Colonic mucosa (tissue), 4 donors: ENCODE measurements at regions not wholly inside any gene's neighbourhood (a gene's known extent, or its start where the extent isn't known, plus 50 kb on each side); places are given as distances from the start of the nearest gene placed in this dataset.

Source experiments
- DNase-seq: peaks from one replicate; pipeline ENCODE4 v3.0.0-alpha.2; 2020
- H3K27ac ChIP-seq: fragments of 200-600 bp; one replicate; pipeline ENCODE4 v1.8.0; 2021
- H3K27me3 ChIP-seq: fragments of 200-600 bp; one replicate; pipeline ENCODE4 v1.8.0; 2021
- H3K36me3 ChIP-seq: fragments of 200-600 bp; one replicate; pipeline ENCODE4 v1.8.0; 2021
- H3K4me1 ChIP-seq: fragments of 200-600 bp; one replicate; pipeline ENCODE4 v1.8.0; 2021; ENCODE audit warnings: mild to moderate bottlenecking
- H3K4me3 ChIP-seq: fragments of 200-600 bp; one replicate; pipeline ENCODE4 v1.8.0; 2021
- H3K9ac ChIP-seq, 2 donors: one replicate each; pipeline ENCODE4 v1.7.0; 2013; ENCODE audit warnings: control low read depth in 2 of 2, low read depth in 2 of 2, low read length in 2 of 2
- H3K9me3 ChIP-seq: fragments of 200-600 bp; one replicate; pipeline ENCODE4 v1.8.0; 2021
- intact Hi-C: fragments of 100-400 bp; cut with DNase I; formaldehyde crosslinking; loops from one replicate; pipeline ENCODE4 v1.14.1; 2022
- TF ChIP-seq, protein P1 (sequence below): fragments of 200-600 bp; IDR thresholded peaks from one replicate; pipeline ENCODE4 v1.8.0; 2022; ENCODE audit warnings: antibody characterized with exemption, mild to moderate bottlenecking
- donor health status: healthy.
- donor health status: DM: no; HTN: no; CAD: no.
- donor health status: DM: no; HTN: no; CAD: no.

DNA sequence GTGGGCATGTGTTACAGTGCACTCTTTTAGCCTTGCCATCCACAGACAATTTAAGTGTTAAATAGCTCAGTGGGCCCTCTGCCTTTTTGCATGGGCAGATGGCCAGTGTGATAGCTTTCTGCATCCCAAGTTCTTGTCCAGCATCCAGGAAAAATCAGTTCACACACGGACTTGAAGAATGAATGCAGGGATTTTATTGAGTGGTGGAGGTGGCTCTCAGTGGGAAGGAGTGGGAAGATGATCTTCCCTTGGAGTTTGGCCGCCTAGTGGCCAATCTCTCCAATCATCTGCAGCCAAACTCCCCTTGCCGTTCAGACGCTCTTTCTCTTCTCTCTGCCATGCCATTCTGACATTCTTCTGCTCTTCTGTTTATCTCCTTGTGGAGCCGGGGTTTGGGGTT is 322.4 kb upstream of the GRAMD2B start:
- H3K36me3 ChIP-seq = no peaks in the 10 kb centered on the region
- H3K4me3 ChIP-seq = no peak overlapping the region
- H3K4me1 ChIP-seq = no peaks in the 10 kb centered on the region
- intact Hi-C loops = no loop called here
- no peaks in the 10 kb centered on the region for H3K9me3 ChIP-seq
- no peaks in the 10 kb centered on the region for H3K27me3 ChIP-seq
- TF ChIP-seq, protein P1, sequence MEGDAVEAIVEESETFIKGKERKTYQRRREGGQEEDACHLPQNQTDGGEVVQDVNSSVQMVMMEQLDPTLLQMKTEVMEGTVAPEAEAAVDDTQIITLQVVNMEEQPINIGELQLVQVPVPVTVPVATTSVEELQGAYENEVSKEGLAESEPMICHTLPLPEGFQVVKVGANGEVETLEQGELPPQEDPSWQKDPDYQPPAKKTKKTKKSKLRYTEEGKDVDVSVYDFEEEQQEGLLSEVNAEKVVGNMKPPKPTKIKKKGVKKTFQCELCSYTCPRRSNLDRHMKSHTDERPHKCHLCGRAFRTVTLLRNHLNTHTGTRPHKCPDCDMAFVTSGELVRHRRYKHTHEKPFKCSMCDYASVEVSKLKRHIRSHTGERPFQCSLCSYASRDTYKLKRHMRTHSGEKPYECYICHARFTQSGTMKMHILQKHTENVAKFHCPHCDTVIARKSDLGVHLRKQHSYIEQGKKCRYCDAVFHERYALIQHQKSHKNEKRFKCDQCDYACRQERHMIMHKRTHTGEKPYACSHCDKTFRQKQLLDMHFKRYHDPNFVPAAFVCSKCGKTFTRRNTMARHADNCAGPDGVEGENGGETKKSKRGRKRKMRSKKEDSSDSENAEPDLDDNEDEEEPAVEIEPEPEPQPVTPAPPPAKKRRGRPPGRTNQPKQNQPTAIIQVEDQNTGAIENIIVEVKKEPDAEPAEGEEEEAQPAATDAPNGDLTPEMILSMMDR = no peak
- no peak for DNase-seq
- H3K27ac ChIP-seq = no peak overlapping the region
- no peak overlapping the region for H3K9ac ChIP-seq

- intact Hi-C loops = no loop called here
- no peak for DNase-seq
- no peaks in the 10 kb centered on the region for H3K36me3 ChIP-seq
- no peaks in the 10 kb centered on the region for H3K27me3 ChIP-seq
- H3K9ac ChIP-seq = no peak overlapping the region
- no peak overlapping the region for H3K27ac ChIP-seq
- H3K4me1 ChIP-seq = no peaks in the 10 kb centered on the region
- TF ChIP-seq, protein P1 = no peak
- H3K9me3 ChIP-seq = no peaks in the 10 kb centered on the region
- H3K4me3 ChIP-seq = no peak overlapping the region
These were observed 321.3 kb upstream of the GRAMD2B start for GRCh38 chr5:126101901-126102300.

DNA sequence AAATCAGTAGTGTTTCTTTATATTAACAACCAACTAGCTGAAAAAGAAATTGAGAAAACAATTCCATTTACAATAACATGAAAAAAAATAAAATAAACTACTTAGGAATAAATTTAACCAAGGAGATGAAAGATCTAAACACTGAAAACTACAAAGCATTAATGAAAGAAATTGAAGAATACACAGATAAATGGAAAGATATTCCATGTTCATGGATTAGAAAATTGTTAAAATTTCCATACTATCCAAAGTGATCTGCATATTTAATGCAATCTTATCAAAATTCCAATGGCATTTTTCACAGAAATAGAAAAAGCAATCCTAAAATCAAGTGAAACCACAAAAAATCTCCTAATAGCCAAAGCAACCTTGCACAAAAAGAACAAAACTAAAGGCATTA is 320.2 kb upstream of the GRAMD2B start:
- no peak for DNase-seq
- Histone ChIP-seq H3K27ac (no peak overlapping the region), H3K9me3 (no peaks in the 10 kb centered on the region), H3K4me3 (no peak overlapping the region), H3K27me3 (no peaks in the 10 kb centered on the region), H3K4me1 (no peaks in the 10 kb centered on the region), H3K36me3 (no peaks in the 10 kb centered on the region), H3K9ac (no peak overlapping the region)
- TF ChIP-seq, protein P1 = no peak
- intact Hi-C loops = no loop called here

GRCh38 chr5:126103868-126104267 is 319.3 kb upstream of the GRAMD2B start:
- Histone ChIP-seq H3K27ac (no peak overlapping the region), H3K4me1 (no peaks in the 10 kb centered on the region), H3K36me3 (no peaks in the 10 kb centered on the region), H3K9me3 (no peaks in the 10 kb centered on the region), H3K4me3 (no peak overlapping the region), H3K27me3 (no peaks in the 10 kb centered on the region), H3K9ac (no peak overlapping the region)
- TF ChIP-seq, protein P1 = no peak
- DNase-seq = no peak
- intact Hi-C loops = no loop called here

DNA sequence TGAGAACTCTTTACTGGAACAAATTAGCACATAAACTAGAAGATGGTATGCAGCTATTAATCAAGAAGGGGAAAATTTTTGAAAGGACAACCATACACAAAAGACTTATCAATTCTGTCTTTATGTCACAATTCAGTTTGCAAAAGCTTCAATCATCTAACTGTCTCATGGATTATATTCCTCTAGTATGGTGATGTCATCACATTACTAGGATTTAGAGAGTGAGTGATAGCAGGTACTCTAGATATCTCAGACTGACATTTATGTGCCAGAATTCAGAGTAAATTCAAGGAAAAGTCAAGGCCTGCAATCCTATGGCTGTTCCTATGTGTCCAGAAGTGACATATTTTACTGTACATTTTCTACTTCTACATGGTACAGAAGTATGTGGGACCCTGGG is 318.9 kb upstream of the GRAMD2B start:
- intact Hi-C loops = no loop called here
- Histone ChIP-seq H3K9ac (no peak overlapping the region), H3K9me3 (no peaks in the 10 kb centered on the region), H3K4me1 (no peaks in the 10 kb centered on the region), H3K36me3 (no peaks in the 10 kb centered on the region), H3K4me3 (no peak overlapping the region), H3K27me3 (no peaks in the 10 kb centered on the region), H3K27ac (no peak overlapping the region)
- DNase-seq = no peak
- TF ChIP-seq, protein P1 = no peak

DNA sequence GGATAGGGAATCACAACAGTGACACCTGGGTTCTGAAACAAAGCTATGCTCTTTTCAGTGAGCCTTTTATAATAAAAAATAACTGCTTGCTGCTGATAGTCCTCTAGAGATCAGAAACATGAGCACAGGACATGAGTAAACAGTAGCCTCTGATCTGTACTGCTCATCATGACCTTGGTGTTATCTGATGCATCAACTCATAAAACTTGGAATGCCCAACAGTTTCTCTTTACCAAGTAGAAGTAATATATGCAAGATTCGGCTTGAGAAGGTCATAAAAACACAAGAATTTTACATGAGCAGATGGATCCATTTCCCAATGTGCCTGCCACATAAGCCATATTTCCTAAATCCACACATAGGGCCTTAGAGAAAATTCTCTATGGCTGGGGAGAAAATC is 318.3 kb upstream of the GRAMD2B start:
- no peak for DNase-seq
- no peaks in the 10 kb centered on the region for H3K9me3 ChIP-seq
- H3K27ac ChIP-seq = no peak overlapping the region
- no peaks in the 10 kb centered on the region for H3K36me3 ChIP-seq
- no peak overlapping the region for H3K4me3 ChIP-seq
- no peak overlapping the region for H3K9ac ChIP-seq
- intact Hi-C loops = no loop called here
- TF ChIP-seq, protein P1 = no peak
- no peaks in the 10 kb centered on the region for H3K4me1 ChIP-seq
- no peaks in the 10 kb centered on the region for H3K27me3 ChIP-seq
